ENCODE measurements at regions not wholly inside any gene's neighbourhood (a gene's known extent, or its start where the extent isn't known, plus 50 kb on each side); places are given as distances from the start of the nearest gene placed in this dataset.

DNA sequence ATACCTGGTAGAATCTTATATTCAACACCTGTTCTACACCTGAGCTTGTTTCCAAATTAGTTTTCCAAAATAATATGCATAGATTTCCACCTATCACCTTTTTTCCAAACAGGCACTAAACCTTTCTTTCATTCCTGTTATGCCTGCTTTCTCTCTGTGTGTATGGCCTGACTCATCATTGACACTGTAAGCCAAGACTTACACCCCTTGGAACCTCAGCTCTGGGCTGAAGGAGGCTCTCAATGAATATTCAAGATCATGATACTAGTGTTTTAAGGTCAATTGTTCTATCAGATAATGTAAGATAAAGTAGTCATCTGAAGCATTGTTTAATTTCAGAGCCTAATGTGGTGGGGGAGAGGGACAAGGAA is 1193.3 kb downstream of the FLRT2 start:
- TF ChIP-seq, protein P1, sequence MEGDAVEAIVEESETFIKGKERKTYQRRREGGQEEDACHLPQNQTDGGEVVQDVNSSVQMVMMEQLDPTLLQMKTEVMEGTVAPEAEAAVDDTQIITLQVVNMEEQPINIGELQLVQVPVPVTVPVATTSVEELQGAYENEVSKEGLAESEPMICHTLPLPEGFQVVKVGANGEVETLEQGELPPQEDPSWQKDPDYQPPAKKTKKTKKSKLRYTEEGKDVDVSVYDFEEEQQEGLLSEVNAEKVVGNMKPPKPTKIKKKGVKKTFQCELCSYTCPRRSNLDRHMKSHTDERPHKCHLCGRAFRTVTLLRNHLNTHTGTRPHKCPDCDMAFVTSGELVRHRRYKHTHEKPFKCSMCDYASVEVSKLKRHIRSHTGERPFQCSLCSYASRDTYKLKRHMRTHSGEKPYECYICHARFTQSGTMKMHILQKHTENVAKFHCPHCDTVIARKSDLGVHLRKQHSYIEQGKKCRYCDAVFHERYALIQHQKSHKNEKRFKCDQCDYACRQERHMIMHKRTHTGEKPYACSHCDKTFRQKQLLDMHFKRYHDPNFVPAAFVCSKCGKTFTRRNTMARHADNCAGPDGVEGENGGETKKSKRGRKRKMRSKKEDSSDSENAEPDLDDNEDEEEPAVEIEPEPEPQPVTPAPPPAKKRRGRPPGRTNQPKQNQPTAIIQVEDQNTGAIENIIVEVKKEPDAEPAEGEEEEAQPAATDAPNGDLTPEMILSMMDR (IDR thresholded peaks at IDR 0.05): no peak
- TF ChIP-seq POLR2A (IDR thresholded peaks at IDR 0.05) (no peak), EP300 (IDR thresholded peaks at IDR 0.05) (no peak)
